H1 (cell line): ENCODE measurements at regions not wholly inside any gene's neighbourhood (a gene's known extent, or its start where the extent isn't known, plus 50 kb on each side); places are given as distances from the start of the nearest gene placed in this dataset.

Experiments
- CBX8 ChIP-seq: fragments of 300-800, 300-1000 bp; sonication (generic); IDR thresholded peaks from 2 replicates; pipeline ENCODE4 v1.7.1; 2016; ENCODE audit warnings: low read depth, low read length, borderline replicate concordance
- CHD7 ChIP-seq: fragments of 300-600 bp; sonication (generic); IDR thresholded peaks from 2 replicates; pipeline ENCODE4 v1.7.1; 2012; ENCODE audit warnings: low read length, moderate library complexity, mild to moderate bottlenecking, inconsistent platforms; ENCODE audit not compliant: insufficient replicate concordance
- E2F6 ChIP-seq: IDR thresholded peaks from 2 replicates; pipeline ENCODE4 v1.6.1; 2012; ENCODE audit warnings: inconsistent platforms
- HDAC6 ChIP-seq: IDR thresholded peaks from one replicate; pipeline ENCODE4 v1.7.1; 2012; ENCODE audit warnings: low read depth, mild to moderate bottlenecking, inconsistent platforms, low read length, moderate library complexity
- NANOG ChIP-seq: IDR thresholded peaks from 2 replicates; pipeline ENCODE4 v1.6.1; 2011; ENCODE audit warnings: low read length, low read depth, mild to moderate bottlenecking, inconsistent platforms; ENCODE audit not compliant: insufficient read depth, poor library complexity, severe bottlenecking
- SP4 ChIP-seq: IDR thresholded peaks from 2 replicates; pipeline ENCODE4 v1.6.1; 2012; ENCODE audit warnings: low read length, inconsistent platforms
- SRF ChIP-seq: IDR thresholded peaks from 2 replicates; pipeline ENCODE4 v1.6.1; 2011; ENCODE audit warnings: mild to moderate bottlenecking, low read depth, low read length, moderate library complexity

- TF ChIP-seq CHD7 (no peak), SRF (no peak), SP4 (no peak), HDAC6 (no peak), E2F6 (no peak), CBX8 (no peak), NANOG (no peak)
Observed at GRCh38 chrX:15915959-15916703, 61.5 kb upstream of the AP1S2 start (continued).
